ENCODE measurements at regions not wholly inside any gene's neighbourhood (a gene's known extent, or its start where the extent isn't known, plus 50 kb on each side); places are given as distances from the start of the nearest gene placed in this dataset.

DNA sequence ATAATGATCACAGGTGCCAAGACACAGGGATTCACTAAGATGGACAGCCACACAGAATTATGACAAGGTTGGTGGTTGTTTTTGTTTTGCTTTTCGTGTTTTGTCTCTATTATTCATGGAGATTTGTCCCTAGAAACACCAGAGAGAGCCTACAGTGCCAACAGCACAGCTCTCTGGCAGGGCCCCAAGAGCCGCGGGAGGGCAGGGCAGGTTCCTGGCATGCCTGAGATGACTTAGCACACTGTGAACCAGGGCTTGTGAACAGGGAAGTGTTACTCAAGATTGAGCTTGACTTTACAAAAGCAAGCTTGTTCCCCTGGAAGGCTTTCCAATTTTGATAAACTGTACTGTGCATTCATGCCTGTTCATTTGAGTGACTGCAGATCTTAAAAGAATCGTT is 437.4 kb upstream of the SALL3 start:
- CTCF ChIA-PET, result no interaction called here
- TF ChIP-seq, protein P1, sequence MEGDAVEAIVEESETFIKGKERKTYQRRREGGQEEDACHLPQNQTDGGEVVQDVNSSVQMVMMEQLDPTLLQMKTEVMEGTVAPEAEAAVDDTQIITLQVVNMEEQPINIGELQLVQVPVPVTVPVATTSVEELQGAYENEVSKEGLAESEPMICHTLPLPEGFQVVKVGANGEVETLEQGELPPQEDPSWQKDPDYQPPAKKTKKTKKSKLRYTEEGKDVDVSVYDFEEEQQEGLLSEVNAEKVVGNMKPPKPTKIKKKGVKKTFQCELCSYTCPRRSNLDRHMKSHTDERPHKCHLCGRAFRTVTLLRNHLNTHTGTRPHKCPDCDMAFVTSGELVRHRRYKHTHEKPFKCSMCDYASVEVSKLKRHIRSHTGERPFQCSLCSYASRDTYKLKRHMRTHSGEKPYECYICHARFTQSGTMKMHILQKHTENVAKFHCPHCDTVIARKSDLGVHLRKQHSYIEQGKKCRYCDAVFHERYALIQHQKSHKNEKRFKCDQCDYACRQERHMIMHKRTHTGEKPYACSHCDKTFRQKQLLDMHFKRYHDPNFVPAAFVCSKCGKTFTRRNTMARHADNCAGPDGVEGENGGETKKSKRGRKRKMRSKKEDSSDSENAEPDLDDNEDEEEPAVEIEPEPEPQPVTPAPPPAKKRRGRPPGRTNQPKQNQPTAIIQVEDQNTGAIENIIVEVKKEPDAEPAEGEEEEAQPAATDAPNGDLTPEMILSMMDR (IDR thresholded peaks at IDR 0.05; ENCODE audit: insufficient read depth, low read depth, low read length), result no peak
- H3K36me3 ChIP-seq (ENCODE audit: control insufficient read depth, insufficient read depth, low read length), result no peaks in the 10 kb centered on the region

DNA sequence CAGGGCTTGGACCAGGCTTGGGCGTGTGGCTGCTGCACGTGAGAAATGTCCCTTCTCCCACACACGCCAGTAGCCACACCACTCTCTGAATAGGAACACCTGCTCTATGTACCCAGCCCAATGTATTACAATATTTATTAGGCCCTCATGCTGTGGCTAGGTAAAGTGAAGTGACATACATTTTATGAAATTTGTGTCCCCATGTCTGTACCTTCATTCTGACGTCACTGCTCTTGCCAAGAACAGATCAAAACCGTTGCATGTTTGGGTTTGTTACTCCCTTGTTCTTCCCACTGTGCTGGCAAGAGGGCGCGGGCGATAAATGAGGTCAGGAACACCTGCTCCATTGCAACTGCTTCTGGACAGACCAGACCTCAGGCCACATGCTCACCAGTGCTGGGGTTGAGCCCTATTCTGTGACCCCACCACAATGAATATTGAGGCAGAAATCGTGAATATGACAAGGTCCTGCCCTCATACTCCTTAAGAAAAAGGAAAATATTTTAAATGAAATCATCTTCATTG is 436.4 kb upstream of the SALL3 start:
- Histone ChIP-seq H3K4me3 (ENCODE audit: low read depth, low read length) (no peak overlapping the region), H3K27me3 (ENCODE audit: control insufficient read depth, insufficient read depth, low read length) (no peaks in the 10 kb centered on the region), H3K36me3 (ENCODE audit: control insufficient read depth, insufficient read depth, low read length) (no peaks in the 10 kb centered on the region)
- TF ChIP-seq, protein P1 (IDR thresholded peaks at IDR 0.05; ENCODE audit: insufficient read depth, low read depth, low read length), result no peak
- POLR2A ChIA-PET, result no interaction called here
- CTCF ChIA-PET, result no interaction called here
- DNase-seq (ENCODE audit: low read depth), result no peak

More for the DNA sequence above, 437.4 kb upstream of the SALL3 start:
- no peak for DNase-seq (ENCODE audit: low read depth)
- POLR2A ChIA-PET, result no interaction called here
- Histone ChIP-seq H3K4me3 (ENCODE audit: low read depth, low read length) (no peak overlapping the region), H3K27me3 (ENCODE audit: control insufficient read depth, insufficient read depth, low read length) (no peaks in the 10 kb centered on the region)

DNA sequence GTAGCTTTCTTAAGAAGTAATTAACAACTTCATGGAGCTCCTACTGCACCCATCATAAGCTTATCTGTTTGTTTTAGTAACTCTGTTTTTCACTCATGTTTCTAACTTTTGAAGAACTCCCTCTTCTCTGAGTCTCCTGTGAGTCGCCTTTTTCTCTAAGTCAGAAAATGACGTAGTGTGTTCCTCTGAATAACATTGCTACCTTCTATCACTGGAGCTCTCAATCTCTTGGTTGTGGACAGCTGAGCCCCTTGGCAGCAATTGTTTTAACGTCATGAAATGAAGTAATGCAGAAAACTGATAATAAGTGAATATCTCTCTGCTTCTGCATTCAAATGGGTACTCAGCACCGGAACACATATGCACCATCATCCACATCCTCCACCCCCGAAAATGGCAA is 433.3 kb upstream of the SALL3 start:
- ChIA-PET CTCF (no interaction called here), POLR2A (no interaction called here)
- TF ChIP-seq, protein P1 (IDR thresholded peaks at IDR 0.05; ENCODE audit: insufficient read depth, low read depth, low read length), result no peak
- Histone ChIP-seq H3K4me3 (ENCODE audit: low read depth, low read length) (no peak overlapping the region), H3K27me3 (ENCODE audit: control insufficient read depth, insufficient read depth, low read length) (no peaks in the 10 kb centered on the region), H3K36me3 (ENCODE audit: control insufficient read depth, insufficient read depth, low read length) (no peaks in the 10 kb centered on the region)
- no peak for DNase-seq (ENCODE audit: low read depth)

DNA sequence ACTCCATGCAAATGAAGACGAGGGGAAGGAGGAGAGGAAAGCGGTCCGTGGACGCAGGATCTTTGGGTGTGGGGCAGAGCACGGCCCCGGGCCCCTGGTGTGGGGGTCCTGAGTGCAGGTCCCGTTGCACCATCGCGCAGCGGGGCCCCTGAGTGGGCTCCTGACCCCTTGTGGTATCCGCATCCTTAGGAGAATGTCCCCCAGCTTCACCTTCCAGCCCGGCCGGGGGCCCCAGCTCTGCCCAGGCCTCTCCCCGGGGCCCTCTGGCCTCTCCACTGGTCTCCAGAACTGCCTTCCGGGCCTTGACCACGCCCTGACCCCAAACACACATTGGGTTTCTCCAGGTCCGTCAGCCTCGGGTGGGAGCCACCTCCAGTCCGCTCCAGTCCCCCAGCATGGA is 431.8 kb upstream of the SALL3 start:
- no peak for DNase-seq (ENCODE audit: low read depth)
- CTCF ChIA-PET, result no interaction called here
- no peaks in the 10 kb centered on the region for H3K27me3 ChIP-seq (ENCODE audit: control insufficient read depth, insufficient read depth, low read length)
- POLR2A ChIA-PET, result no interaction called here
- no peak overlapping the region for H3K4me3 ChIP-seq (ENCODE audit: low read depth, low read length)
- H3K36me3 ChIP-seq (ENCODE audit: control insufficient read depth, insufficient read depth, low read length), result no peaks in the 10 kb centered on the region
- TF ChIP-seq, protein P1 (IDR thresholded peaks at IDR 0.05; ENCODE audit: insufficient read depth, low read depth, low read length), result no peak

DNA sequence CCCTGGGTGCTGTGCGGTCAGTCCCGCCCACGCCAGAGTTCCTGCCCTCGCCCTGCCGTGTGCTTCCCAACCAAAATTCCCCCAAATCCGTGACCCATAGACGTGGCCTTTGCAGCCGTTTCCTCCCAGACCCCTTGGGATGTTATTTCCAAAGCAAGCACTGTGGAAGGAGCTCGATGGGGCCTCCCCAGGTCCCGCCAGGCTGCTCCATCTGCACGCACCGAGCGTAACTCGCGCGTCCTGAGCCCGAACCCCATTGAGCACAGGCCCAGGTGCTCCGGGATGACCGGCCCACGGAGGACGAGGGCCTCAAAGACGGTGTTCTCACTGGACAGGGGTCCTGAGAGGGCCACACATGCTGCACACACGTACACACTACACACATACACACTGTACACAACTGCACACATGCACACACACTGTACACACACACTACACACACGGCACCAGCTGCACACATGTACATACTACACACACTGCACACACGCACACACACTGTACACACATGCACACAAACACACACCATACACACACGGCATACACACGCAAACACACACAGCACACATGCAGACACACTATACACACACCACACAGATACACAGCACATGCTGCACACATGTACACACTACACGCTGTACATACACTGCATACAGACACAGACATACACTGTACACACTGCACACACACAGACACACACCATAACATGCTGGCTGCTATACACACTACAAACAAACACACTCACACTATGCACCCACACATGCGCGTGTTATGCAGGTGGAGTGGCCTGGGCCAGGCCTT is 431.2 kb upstream of the SALL3 start:
- DNase-seq (ENCODE audit: low read depth), result no peak
- Histone ChIP-seq H3K36me3 (ENCODE audit: control insufficient read depth, insufficient read depth, low read length) (no peaks in the 10 kb centered on the region), H3K27me3 (ENCODE audit: control insufficient read depth, insufficient read depth, low read length) (no peaks in the 10 kb centered on the region), H3K4me3 (ENCODE audit: low read depth, low read length) (no peak overlapping the region)
- CTCF ChIA-PET, result no interaction called here
- POLR2A ChIA-PET, result no interaction called here
- TF ChIP-seq, protein P1 (IDR thresholded peaks at IDR 0.05; ENCODE audit: insufficient read depth, low read depth, low read length), result no peak
